HPDE6-E6E7 (cell line): ENCODE measurements at regions not wholly inside any gene's neighbourhood (a gene's known extent, or its start where the extent isn't known, plus 50 kb on each side); places are given as distances from the start of the nearest gene placed in this dataset.

Experiments used
- DNase-seq: peaks from one replicate; pipeline ENCODE4 v3.0.0; 2011; ENCODE audit warnings: missing footprints; ENCODE audit errors: extremely low spot score

DNA sequence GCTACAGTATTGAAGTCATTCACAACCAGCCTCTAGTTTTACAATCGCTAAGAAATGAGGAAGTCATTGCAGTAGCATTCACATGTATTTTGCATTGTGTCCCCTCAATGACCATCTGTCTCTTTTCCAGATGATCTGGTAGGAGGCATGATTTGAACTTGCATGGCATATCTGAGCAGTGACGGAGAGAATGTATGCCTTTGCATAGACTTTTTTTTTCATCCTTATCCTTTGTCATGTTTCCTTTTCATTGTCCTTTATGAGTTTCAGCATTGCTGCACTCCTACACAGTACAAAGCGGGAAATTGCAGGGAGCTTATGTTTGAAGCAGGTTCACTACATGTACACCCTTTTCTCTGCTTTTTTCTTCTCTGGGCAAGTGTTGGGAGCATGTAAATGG lies 516.4 kb upstream of the GRIA3 start:
- DNase-seq: no peak

DNA sequence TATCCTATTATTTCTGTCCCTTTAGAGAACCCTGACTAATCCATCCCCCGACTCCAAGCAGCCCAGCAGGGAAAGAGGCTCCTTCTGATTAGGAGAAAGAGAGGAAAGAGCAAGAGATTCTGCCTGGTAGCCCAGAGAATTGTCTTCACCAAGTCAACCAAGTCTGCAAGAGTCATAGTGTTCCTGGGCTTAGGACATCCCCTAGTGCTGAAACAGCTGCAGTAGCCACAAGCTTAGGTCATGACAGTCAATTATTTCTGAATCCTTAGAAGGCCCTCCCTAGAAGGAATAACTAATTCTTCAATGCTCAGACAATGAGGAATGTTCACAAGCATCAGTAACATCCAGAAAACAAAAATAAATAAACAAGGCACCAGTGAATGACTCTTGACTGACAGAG lies 480.3 kb upstream of the GRIA3 start:
- no peak for DNase-seq

DNA sequence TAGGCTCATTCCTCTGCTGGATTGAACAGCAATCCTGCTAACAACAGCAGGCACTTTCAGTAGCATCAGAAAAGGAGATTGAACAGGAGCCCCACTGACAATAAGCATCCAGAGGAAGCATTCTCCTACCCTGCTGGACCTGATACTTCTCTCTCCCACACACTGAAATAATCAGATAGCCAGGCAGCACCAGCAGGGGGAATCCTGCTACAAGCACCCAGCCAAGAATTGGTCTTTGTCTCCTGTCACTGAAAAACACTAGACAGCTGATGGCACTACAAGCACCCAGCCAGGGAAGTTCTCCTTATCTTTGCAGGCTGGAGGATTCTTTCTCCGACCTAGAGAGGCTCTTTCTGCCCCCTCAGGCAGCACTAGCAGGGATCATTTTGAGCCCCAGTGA lies 444.3 kb upstream of the GRIA3 start:
- DNase-seq: no peak

DNA sequence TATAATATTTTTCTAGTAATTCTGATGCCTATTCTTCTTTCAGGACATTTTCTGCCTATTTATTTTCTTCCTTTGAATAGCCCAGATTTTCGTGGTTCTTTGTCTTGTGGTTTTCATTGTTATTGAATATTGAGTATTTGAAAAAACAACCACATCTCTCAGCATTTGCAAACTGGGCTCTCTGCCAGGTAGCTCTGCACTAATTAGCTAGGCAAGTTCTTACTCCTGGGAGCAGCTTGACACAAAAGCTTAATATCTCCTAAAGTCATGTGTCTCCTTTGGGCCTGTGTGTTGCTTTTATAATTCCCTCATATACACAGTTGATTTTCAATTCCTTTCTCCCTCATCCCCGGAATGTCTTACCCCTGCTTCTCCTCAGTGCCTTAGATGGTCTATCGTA lies 413.5 kb upstream of the GRIA3 start:
- DNase-seq: no peak

DNA sequence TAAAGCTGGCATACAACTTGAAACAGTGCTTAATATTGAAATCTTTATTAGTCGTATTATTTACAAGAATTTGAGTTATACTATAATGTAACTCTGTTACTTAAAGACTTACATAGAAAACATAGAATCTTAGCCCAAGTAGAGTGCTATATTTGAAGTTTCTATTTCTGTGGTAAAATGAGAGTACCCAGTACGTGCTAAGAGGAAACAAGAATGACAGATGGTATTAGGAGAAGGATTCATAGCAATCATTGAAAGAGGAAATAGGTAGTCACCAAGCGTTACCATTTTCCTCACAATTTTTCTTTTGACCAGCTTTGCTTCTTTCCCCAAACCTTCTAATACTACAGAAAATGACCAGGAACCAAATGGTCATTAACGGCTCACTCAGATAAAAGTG lies 412.1 kb upstream of the GRIA3 start:
- no peak for DNase-seq

DNA sequence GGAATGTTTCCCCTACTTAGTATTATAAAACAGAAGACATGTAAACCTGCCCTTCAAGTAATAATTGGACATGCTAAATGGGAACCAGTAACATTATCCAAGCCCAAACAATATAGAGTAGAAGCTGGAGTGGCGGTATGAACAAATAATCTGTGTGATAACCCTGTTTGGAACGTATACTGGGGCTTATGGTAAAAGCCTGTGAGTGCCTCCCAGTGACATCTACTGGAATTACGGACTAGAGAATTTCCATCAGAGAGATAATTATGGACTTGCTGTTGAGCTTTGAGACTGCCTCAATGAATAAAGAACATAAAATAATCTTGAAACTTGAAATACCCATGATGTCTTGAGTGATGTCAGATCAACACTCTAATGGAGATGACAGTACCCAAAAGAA lies 406.3 kb upstream of the GRIA3 start:
- DNase-seq: no peak

DNA sequence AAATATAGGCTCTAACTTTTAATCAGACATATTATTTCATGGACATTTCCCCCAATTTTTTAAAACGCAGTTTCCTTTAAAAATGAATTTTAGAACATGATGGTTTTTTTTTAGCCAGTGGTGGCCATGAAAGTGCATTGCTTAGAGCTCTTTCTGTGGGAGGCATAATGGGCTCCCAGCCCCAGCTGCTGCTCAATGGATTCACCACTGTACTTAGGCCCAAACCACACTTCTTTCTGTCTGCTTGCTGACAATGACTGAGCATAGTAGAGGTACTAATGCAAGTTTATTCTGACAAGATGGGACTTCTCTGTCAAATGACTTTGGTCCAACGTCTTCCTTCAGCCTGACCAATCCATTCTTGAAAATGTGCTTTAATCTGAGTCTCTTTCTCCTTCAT lies 400.2 kb upstream of the GRIA3 start:
- no peak for DNase-seq

DNA sequence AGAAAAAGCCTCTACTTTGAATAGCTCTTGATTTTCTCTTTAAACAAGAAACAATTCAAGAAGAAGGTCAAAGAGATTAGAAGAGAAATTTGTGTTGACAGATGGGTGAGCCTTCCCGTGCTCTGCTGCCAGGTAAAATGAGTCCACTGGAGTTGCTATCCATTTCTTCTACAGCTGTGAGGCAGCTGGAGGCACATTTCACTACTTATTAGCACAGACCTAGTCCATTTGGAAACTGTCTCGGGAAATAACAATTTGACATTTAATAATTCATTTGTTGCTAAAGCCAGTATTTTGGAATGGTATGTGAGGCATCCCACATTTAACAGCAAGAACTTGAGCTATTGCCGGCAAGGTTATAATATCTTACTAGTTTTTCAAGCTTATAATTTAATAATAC lies 396.8 kb upstream of the GRIA3 start:
- DNase-seq: no peak

DNA sequence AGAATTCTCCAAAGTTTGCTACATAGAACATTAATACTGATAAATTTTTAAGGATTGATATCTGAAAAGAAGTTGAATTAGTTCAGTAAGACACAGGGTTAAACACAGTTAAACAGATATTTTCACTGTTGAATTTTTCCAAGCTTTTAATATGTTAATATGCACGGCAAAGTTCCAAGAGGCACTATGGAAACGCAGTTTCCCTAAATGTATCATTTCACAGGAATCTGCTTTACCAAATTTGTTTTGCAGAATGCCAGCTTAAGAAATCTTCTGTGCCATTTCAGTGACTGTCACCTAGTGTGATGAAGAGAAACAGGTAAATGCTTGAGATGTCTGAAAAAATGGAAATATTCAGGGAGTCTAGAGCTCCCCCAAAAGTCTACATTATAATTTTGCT lies 395.9 kb upstream of the GRIA3 start:
- no peak for DNase-seq

DNA sequence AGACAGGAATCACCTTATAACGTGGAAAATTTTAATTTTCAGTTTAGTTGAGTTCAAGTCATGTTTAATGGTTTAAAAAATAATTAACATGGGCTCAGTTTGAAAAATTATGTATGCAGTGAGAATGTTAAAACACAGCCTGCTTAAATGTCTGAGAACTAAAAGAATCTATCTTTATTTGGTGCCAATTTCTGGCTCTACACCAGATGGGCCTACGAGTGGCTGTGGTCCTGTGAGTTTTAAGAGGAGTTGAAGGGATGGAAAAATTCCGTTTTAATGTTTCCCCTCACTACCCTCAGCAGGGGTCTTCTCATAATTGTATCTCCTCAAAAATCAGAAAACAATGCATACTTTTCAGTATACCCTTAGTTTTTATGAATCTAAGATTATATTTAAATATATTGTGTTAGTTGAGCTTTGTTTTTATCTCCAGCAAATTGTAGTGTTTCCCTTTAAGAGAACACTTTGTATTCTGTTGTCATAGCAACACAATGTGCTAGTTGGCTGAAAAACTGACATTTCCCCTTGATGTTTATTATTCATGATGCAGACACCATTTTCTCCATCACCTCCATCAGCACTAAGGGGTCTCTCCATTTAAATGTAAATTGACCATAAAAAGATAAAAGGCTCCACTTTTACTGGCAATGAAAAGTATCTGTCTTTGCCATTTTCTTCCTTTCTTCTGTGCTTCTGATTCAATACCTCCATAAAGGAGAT lies 393.5 kb upstream of the GRIA3 start:
- no peak for DNase-seq

DNA sequence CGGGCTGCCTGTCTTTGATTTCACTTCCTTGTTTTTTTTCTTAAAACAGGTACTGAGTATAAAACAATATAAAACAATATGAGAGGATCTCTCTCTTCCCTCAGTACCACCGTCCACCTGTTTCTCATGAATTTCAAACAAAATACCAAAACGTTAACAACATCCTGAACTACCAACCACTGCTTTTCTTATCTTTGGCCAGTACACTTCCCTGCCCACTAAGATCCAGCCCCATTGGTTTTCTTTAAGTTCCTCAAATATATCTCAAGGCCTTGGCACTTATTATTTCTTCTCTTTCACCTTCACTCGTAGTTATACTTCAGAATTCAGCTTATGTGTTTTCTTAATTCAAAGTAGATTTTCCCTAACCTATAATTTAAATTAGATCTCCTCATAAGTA lies 370.2 kb upstream of the GRIA3 start:
- DNase-seq: no peak

DNA sequence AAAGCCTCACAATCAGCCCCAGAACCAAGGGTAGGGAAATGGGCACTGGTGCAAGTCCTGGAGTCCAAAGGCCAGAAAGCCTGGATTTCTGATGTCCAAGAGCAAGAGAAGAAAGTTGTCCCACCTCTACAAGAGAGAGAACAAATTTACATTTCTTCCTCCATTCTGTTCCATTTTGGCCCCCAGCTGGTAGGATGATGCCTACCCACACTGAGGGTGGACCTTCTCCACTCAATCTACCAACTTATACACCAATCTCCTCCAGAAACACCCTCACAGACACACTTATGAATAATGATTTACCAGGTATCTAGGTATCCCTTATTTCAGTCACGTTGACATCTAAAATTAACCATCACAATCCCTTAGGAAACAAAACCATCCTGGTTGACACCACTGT lies 367.8 kb upstream of the GRIA3 start:
- DNase-seq: no peak

DNA sequence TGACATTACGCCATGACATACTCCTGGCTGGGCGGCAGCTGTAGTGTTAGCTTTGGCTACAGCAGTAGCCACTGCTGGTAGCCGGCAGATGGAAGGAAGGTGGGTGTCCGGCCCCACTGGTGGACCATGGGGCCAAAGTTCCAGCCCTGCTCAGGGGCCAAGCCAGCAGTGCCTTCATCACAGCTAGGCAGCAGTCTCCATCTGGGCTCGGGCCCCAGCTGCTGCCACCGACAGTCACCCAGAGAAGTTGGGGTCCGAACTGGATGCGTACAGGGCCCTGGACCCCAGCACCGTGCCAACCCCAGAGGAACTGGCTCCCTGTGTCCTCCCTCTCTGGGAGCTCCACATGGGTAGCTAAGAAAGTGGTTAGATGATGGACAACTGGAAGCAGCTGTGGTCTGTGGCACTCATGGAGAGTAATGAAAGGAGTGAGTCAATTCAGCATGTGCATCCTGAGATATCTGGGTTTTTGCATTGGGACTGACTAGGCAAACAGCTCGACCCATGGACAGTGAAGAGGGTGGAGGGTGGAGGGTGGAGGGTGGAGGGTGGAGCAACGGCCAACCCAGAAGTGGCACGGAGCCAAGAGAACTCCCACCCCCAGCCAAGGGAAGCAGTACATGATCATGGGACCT lies 366.6 kb upstream of the GRIA3 start:
- no peak for DNase-seq

DNA sequence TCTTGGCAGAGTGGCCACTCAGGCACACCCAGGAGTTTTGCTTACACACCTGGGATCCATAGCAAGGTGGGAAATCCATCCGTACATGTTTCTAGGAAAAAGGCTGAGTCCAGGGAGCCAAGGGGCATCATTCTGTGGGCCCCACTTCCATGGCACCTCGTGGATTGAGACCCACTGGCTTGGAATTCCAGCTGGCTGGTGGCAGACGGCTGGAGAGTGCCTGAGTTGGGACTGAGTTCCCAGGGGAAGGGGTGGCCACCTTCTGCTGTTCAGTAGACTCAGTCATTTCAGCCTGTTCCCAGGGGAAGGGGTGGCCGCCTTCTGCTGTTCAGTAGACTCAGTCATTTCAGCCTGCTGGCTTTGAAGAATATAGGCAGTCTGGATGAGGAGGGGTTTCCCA lies 366.0 kb upstream of the GRIA3 start:
- no peak for DNase-seq

DNA sequence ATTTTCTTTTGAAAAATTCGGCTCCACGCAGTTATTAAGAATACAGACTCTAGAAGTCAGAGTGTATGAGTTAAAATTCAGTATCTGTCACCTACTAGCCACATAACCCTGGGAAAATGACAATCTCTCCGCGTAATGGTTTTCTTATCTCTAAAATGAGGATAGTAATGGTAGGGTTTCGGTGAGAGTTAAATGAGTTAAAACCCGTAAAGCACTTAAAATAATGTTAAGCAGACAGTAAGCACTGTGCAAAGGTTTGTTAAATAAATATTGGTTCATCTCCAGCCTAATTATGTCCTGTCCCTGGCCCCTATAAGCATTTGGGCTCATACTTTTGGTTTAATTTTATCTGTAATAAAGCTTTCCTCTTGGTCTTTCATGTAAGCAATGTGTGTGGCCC lies 350.8 kb upstream of the GRIA3 start:
- no peak for DNase-seq

DNA sequence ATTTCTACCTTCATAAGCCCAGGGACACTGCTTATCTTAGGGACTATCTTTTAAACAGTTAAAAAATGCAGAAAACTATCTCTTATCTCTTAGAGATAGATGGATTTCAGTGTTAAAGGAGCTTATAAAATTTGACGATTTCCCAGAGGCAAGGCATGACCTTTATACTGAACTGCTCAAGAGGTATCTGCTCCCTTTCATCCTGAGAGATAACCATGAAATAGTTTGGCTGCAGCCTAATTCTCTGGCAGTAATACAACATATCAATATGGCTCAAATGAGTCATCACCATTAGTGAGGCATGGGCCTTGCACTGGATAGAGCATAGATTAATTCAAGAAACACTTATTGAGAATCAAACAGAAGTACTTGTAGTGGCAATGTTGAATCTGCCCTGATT lies 348.2 kb upstream of the GRIA3 start:
- no peak for DNase-seq

DNA sequence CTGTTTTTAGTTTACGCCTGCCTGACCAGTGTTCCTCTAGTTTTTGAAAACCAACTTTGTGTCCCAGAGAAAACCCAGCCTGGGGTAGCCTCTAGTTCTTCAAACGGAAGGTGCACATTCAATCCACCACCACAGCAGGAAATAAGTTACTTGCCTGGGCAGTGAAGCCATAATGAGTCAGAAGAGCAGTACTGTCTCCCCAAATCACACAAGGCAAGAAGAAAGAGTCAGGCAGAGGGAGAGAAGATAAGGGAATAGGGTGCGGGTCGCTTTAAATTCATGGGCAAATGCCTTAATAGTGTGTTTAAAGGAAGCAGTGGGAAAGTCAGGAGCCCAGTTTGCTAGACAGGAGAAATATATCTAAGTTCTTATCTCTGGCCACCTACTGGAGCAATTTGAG lies 333.8 kb upstream of the GRIA3 start:
- DNase-seq: no peak

DNA sequence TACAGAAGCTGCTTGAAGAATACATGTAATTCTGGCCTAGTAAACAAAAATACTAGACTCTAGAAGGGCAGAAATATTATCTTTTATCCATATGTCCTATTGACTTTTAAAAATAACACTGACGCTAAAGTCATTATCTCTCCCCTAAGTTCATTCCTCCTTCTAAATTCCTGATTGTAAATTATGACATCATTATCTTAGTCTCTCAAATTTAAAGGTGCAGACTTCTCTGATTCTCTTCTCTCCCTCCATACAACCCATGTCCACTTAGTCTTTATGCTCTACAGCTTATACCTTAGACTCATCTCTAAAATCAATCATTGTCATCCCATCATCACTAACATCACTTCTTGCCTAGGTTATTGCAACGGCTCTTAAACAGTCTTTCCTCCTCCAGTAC lies 327.9 kb upstream of the GRIA3 start:
- no peak for DNase-seq

DNA sequence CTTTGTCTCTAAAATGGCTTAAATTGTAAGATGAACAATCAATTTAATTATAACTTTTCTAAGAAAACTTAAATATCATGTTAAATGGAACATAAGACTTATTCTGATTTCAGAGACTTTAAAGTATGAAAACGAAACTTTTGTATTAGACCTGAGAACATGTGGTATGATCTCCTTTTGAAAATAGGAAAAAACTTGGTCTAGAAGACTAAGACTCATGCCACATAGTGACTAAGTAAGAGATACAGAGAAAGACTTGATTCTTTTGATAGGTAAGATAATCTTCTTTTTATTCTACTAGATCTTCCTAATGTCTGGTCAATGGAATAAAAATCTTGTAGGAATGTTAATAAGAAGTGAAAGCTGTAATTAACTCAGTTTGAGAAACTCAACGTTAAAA lies 326.3 kb upstream of the GRIA3 start:
- no peak for DNase-seq

DNA sequence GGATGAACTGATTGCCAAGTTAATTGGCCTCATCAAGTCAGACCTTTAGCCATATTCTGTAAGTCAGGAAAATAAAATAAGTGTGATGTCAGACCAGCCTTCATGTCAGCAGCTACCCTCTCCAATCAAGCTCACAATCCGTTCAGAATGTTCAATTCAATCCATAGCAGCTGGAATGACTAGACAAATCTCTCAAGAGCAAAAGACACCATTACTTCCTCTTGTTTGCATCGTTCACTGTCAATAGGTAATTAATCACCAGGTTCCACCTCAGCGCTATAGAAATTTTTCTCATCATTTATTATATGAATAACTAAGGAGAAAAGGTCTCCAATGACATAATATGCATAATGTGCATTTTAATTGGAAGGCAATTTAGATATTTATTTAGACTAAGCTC lies 321.0 kb upstream of the GRIA3 start:
- DNase-seq: no peak

DNA sequence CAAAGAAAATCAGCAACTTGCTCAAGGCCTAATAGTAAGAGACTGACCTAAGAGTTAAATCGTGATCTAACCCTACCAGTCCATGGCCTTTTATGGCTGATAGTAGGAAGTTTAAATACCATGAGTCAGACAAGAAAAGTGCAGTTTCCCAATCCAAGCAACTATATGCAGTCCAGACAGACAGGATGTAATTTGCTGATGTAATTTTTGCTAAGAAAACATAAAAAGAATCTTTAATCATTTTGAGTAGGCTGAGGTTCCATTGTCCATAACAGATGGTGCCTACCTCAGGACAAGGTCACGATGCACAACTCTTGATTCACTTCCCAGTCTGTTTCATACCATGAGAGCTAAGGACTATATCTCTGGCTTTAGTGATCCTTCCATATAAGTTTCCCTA lies 317.5 kb upstream of the GRIA3 start:
- peak; percentile 19 for DNase-seq

DNA sequence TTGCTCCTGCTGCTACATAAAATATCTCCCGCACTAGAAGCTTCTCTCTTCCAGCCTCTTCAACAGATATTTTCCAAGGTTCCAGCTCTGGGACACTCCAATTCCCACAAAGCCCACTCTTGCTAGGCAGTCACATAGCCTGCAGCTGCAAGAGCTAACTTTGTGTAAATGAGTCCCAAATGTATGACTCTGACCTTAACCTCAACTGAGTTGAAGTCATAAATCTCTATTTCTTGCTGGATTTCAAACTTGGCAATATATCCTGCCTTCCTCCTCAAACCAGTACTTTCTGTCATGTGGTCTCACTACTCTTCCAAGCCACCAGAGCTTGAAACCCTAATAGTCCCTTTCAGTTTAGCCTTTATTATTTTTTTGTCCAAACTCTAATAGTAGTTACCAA lies 315.4 kb upstream of the GRIA3 start:
- DNase-seq: no peak

DNA sequence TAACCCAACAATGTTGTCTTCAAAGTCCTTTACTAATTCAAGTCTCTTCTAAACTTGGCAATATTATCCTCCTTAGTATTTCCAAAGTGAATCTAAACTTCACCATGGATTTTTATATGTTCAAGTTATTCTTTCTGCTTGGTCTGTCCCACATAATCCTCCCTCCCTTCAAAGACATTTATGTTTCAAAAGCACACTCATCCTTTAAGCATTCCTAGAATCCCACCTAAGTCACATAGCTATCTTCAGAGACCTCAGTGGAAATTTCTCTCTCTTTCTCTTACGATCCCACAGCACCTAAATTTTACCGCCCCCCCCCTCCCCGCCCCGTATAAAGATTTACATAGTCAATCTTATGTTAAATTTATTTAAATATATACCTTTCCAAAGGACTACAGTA lies 314.9 kb upstream of the GRIA3 start:
- no peak for DNase-seq

DNA sequence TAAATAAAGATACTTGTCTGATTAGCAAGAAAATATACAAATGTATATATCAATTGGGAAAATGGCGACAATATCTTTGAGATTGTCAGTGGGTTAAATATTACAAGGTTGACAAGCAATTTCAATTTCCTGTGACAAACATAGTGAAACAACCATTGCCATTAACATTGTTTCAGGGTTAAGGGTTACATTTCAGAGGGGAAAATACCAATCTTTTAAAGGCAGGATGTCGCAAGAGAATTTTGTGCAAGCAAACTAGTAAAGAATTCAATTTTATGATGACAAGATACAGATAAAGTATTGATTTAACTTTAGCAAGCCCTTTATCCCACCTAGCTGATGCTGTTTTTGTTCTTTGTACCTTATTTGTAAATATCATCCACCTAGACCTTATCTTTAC lies 305.8 kb upstream of the GRIA3 start:
- DNase-seq: no peak
